ENCODE measurements at regions not wholly inside any gene's neighbourhood (a gene's known extent, or its start where the extent isn't known, plus 50 kb on each side); places are given as distances from the start of the nearest gene placed in this dataset.

GRCh38 chr2:118686346-118686745 lies 161.1 kb downstream of the EN1 start:
- Histone ChIP-seq H3K9me3 (ENCODE audit: low read depth, low read length, poor library complexity, severe bottlenecking) (no peaks in the 10 kb centered on the region), H3K27ac (ENCODE audit: low read depth, low read length, poor library complexity, severe bottlenecking) (no peak overlapping the region), H3K4me3 (ENCODE audit: low read depth, low read length, poor library complexity, severe bottlenecking) (no peak overlapping the region), H3K36me3 (ENCODE audit: insufficient read depth, low read length, poor library complexity, severe bottlenecking) (no peaks in the 10 kb centered on the region), H3K27me3 (replicated peaks; ENCODE audit: insufficient read depth, low read depth, low read length, poor library complexity) (no peaks in the 10 kb centered on the region), H3K4me1 (ENCODE audit: insufficient read depth, low read length, poor library complexity, severe bottlenecking) (no peaks in the 10 kb centered on the region)
- intact Hi-C loops (cut with micrococcal nuclease; ENCODE audit: unreplicated experiment) = no loop called here
- TF ChIP-seq EZH2 (IDR thresholded peaks at IDR 0.05; ENCODE audit: borderline replicate concordance, low read depth, low read length, poor library complexity, severe bottlenecking) (no peak), CTCF (conservative IDR thresholded peaks at IDR 0.05; ENCODE audit: low read depth, low read length) (no peak)
- BruUV-seq (replicated peaks) = no TSS peak
- DNase-seq (ENCODE audit: low spot score) = no peak
- ChIA-PET POLR2A (ENCODE audit: low non-redundant PET) (no interaction called here), CTCF (no interaction called here)

- Histone ChIP-seq H3K4me3 (ENCODE audit: low read depth, low read length, poor library complexity, severe bottlenecking) (no peak overlapping the region), H3K36me3 (ENCODE audit: insufficient read depth, low read length, poor library complexity, severe bottlenecking) (no peaks in the 10 kb centered on the region), H3K27me3 (replicated peaks; ENCODE audit: insufficient read depth, low read depth, low read length, poor library complexity) (no peaks in the 10 kb centered on the region), H3K4me1 (ENCODE audit: insufficient read depth, low read length, poor library complexity, severe bottlenecking) (no peaks in the 10 kb centered on the region), H3K9me3 (ENCODE audit: low read depth, low read length, poor library complexity, severe bottlenecking) (no peaks in the 10 kb centered on the region), H3K27ac (ENCODE audit: low read depth, low read length, poor library complexity, severe bottlenecking) (no peak overlapping the region)
- ChIA-PET CTCF (no interaction called here), POLR2A (ENCODE audit: low non-redundant PET) (no interaction called here)
- intact Hi-C loops (cut with micrococcal nuclease; ENCODE audit: unreplicated experiment) = no loop called here
- BruUV-seq (replicated peaks) = no TSS peak
- TF ChIP-seq CTCF (conservative IDR thresholded peaks at IDR 0.05; ENCODE audit: low read depth, low read length) (no peak), EZH2 (IDR thresholded peaks at IDR 0.05; ENCODE audit: borderline replicate concordance, low read depth, low read length, poor library complexity, severe bottlenecking) (no peak)
- no peak for DNase-seq (ENCODE audit: low spot score)
Observed at GRCh38 chr2:118683460-118683859, 164.0 kb downstream of the EN1 start.

- no TSS peak for BruUV-seq (replicated peaks)
Observed at GRCh38 chr2:118678985-118679384, 168.5 kb downstream of the EN1 start.

More at GRCh38 chr2:118678985-118679384, 168.5 kb downstream of the EN1 start:
- intact Hi-C loops (cut with micrococcal nuclease; ENCODE audit: unreplicated experiment) = no loop called here
- no peaks in the 10 kb centered on the region for H3K4me1 ChIP-seq (ENCODE audit: insufficient read depth, low read length, poor library complexity, severe bottlenecking)
- no peak overlapping the region for H3K27ac ChIP-seq (ENCODE audit: low read depth, low read length, poor library complexity, severe bottlenecking)
- no peak for TF ChIP-seq CTCF (conservative IDR thresholded peaks at IDR 0.05; ENCODE audit: low read depth, low read length)
- TF ChIP-seq EZH2 (IDR thresholded peaks at IDR 0.05; ENCODE audit: borderline replicate concordance, low read depth, low read length, poor library complexity, severe bottlenecking) = no peak
- no peak overlapping the region for H3K4me3 ChIP-seq (ENCODE audit: low read depth, low read length, poor library complexity, severe bottlenecking)
- POLR2A ChIA-PET (ENCODE audit: low non-redundant PET) = no interaction called here
- no peaks in the 10 kb centered on the region for H3K27me3 ChIP-seq (replicated peaks; ENCODE audit: insufficient read depth, low read depth, low read length, poor library complexity)
- DNase-seq (ENCODE audit: low spot score) = no peak
- CTCF ChIA-PET = no interaction called here
- H3K36me3 ChIP-seq (ENCODE audit: insufficient read depth, low read length, poor library complexity, severe bottlenecking) = no peaks in the 10 kb centered on the region
- no peaks in the 10 kb centered on the region for H3K9me3 ChIP-seq (ENCODE audit: low read depth, low read length, poor library complexity, severe bottlenecking)

Measured in A673 (cell line).